Thyroid gland (tissue), 4 donors: ENCODE measurements at regions not wholly inside any gene's neighbourhood (a gene's known extent, or its start where the extent isn't known, plus 50 kb on each side); places are given as distances from the start of the nearest gene placed in this dataset.
"Not testable (repeated sequence)": the region's sequence is repeated elsewhere in the genome, so short reads cannot be mapped to it uniquely, and the experiment has no call there.

Experiments
- DNase-seq, 2 donors: peaks; one replicate each; pipeline ENCODE4 v3.0.0-alpha.2; 2019
- H3K27ac ChIP-seq, 3 donors: fragments of 200-600 bp; sonication (generic); 1 replicate in 2 of 3; 2 replicates in 1 of 3; pipeline ENCODE4 v1.5.1; 2016 to 2019; ENCODE audit warnings: mild to moderate bottlenecking in 1 of 3, moderate library complexity in 1 of 3
- H3K27me3 ChIP-seq: fragments of 200-600 bp; sonication (generic); one replicate; pipeline ENCODE4 v1.5.1; 2019
- H3K36me3 ChIP-seq, 2 donors: fragments of 200-600 bp; sonication (generic); one replicate each; pipeline ENCODE4 v1.5.1; 2016 to 2019
- H3K4me1 ChIP-seq, 2 donors: fragments of 200-600 bp; sonication (generic); one replicate each; pipeline ENCODE4 v1.5.1; 2017 to 2019
- H3K4me3 ChIP-seq, 3 donors: fragments of 200-600 bp; sonication (generic); replicated peaks in 1 of 3; 1 replicate in 2 of 3; 2 replicates in 1 of 3; pipeline ENCODE4 v1.5.1; 2016; ENCODE audit warnings: mild to moderate bottlenecking in 1 of 3
- H3K9me3 ChIP-seq: fragments of 200-600 bp; sonication (generic); one replicate; pipeline ENCODE4 v1.5.1; 2017
- POLR2A ChIP-seq, 2 donors: fragments of 450-650 bp; IDR thresholded peaks; one replicate each; pipeline ENCODE4 v1.6.1; 2017; ENCODE audit warnings: antibody characterized with exemption in 2 of 2, mild to moderate bottlenecking in 2 of 2, moderate library complexity in 1 of 2
- WGBS, 2 donors: methylation state at CpG; one replicate each; pipeline ENCODE4 v1.1.5; 2017; 5-methylcytosine and 5-hydroxymethylcytosine counted together
- intact Hi-C: fragments of 100-400 bp; cut with DNase I; formaldehyde crosslinking; loops from one replicate; pipeline ENCODE4 v1.15.1; 2023
- TF ChIP-seq, protein P1 (sequence below), 6 experiments: fragments of 200-600 bp in 3 of 6; fragments of 450-650 bp in 3 of 6; sonication (generic) in 3 of 6; IDR thresholded peaks; one replicate each; pipeline ENCODE4 v1.5.1; 2016 to 2019; ENCODE audit warnings: antibody characterized with exemption in 6 of 6, mild to moderate bottlenecking in 2 of 6, inconsistent platforms in 1 of 6, moderate library complexity in 1 of 6

DNA sequence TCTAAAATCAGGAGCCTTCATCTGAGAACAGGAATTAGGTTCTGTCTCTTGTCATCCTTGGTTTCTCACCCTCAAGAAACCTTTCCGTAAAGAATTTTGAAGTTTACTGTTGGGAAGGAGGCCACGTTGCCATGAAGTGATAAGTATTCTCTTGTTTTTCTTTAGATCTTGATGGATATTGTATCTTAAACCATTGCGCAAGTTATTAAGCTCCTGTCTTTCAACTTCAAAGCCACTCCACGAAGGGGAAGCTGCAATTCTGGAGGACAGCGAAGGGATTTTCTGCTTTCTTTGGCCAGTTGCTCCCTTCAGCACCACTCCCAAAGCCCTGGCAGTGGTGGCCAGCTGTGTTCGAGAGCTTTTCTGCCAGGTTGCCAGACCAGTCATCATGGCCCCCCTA is 198.1 kb upstream of the EXOC2 start:
- Histone ChIP-seq H3K27me3 (no peaks in the 10 kb centered on the region), H3K27ac (no peak overlapping the region), H3K9me3 (no peaks in the 10 kb centered on the region), H3K4me3 (no peak overlapping the region), H3K4me1 (no peaks in the 10 kb centered on the region), H3K36me3 (no peaks in the 10 kb centered on the region)
- no peak for DNase-seq
- intact Hi-C loops: no loop called here
- TF ChIP-seq POLR2A (IDR thresholded peaks at IDR 0.05): no peak
- TF ChIP-seq, protein P1, sequence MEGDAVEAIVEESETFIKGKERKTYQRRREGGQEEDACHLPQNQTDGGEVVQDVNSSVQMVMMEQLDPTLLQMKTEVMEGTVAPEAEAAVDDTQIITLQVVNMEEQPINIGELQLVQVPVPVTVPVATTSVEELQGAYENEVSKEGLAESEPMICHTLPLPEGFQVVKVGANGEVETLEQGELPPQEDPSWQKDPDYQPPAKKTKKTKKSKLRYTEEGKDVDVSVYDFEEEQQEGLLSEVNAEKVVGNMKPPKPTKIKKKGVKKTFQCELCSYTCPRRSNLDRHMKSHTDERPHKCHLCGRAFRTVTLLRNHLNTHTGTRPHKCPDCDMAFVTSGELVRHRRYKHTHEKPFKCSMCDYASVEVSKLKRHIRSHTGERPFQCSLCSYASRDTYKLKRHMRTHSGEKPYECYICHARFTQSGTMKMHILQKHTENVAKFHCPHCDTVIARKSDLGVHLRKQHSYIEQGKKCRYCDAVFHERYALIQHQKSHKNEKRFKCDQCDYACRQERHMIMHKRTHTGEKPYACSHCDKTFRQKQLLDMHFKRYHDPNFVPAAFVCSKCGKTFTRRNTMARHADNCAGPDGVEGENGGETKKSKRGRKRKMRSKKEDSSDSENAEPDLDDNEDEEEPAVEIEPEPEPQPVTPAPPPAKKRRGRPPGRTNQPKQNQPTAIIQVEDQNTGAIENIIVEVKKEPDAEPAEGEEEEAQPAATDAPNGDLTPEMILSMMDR (IDR thresholded peaks at IDR 0.05): no peak
- WGBS, 2 donors: 76 to 84% methylated on average over 6 of the region's 6 CpGs

DNA sequence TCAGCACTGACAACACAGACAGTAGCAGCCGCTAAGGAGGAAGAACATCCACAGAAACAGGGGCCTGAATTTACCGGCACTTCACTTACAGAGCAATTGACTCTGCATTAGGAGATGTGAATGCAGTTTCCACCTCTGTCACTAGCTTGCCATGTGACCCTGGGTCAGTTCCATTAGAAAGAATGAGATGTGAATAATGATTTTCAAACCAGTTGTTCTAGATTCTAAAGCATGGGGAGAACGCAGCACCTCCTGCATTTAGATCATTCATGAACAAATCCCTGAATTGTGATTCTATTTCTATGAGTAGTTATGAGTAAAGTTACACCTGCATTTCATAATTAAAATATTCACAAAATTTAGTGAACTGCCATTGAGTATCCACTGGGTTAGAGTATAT is 197.3 kb upstream of the EXOC2 start:
- H3K9me3 ChIP-seq: no peaks in the 10 kb centered on the region
- no peak overlapping the region for H3K27ac ChIP-seq
- TF ChIP-seq, protein P1 (IDR thresholded peaks at IDR 0.05): no peak
- no peak for TF ChIP-seq POLR2A (IDR thresholded peaks at IDR 0.05)
- H3K4me3 ChIP-seq: no peak overlapping the region
- H3K36me3 ChIP-seq: no peaks in the 10 kb centered on the region
- intact Hi-C loops: no loop called here
- no peaks in the 10 kb centered on the region for H3K27me3 ChIP-seq
- WGBS, 2 donors: 82 to 83% methylated on average over 3 of the region's 3 CpGs
- no peak for DNase-seq
- no peaks in the 10 kb centered on the region for H3K4me1 ChIP-seq

DNA sequence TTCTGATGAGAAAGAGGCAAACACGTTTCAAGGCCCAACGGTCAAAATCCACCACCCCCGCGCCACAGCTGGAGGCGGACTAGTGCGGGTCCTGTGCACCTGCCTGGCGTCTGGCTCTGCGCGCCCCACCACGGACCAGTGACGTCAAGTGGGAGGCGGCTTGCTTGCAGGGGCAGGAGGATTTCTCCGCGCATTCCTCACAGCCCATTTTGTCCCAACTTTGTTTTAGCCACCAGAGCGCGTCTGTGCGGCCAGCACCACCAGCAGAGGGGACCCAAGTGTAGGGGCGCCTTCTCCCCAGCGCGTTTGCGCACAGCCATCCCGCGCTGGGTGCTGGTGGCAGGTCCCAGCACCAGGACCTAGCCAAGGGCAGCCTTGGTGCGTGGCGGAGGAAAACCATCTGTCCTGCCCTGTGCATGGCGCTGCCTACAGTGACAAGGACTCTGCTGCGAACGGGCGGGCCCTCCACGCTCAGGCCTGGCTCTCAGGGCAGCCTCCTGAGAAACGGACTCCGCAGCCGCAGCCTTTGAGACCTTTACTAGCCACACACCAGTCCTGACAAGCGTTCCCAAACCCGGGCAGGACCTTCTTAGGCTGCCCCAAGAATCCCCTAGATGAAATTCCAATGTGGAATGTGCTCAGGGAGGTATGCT is 194.8 kb upstream of the EXOC2 start:
- no peak for DNase-seq
- intact Hi-C loops: no loop called here
- WGBS, 2 donors: 87 to 89% methylated on average over 29 to 31 of the region's 35 CpGs

DNA sequence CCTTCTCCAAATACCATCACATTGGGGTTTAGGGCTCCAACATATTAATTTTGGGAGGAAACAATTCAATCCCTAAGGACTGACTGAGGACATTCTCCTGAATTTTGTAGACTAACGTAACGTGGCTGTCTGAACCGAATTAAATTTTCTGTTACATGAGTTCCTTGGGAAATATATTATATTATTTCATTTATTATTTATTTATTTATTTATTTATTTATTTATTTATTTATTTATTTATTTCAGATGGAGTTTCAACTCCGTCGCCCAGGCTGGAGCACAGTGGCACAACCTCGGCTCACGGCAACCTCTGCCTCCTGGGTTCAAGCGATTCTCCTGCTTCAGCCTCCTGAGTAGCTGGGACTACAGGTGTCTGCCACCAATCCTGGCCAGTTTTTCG is 193.2 kb upstream of the EXOC2 start:
- H3K27me3 ChIP-seq, intact Hi-C loops, DNase-seq, H3K27ac ChIP-seq, H3K4me1 ChIP-seq, H3K36me3 ChIP-seq, H3K9me3 ChIP-seq, H3K4me3 ChIP-seq: not testable (repeated sequence)
- 90 to 95% methylated on average over 9 of the region's 9 CpGs for WGBS, 2 donors

More for the DNA sequence above, 194.8 kb upstream of the EXOC2 start:
- H3K27me3 ChIP-seq: no peaks in the 10 kb centered on the region
- H3K9me3 ChIP-seq: no peaks in the 10 kb centered on the region
- TF ChIP-seq, protein P1 (IDR thresholded peaks at IDR 0.05): no peak
- TF ChIP-seq POLR2A (IDR thresholded peaks at IDR 0.05): no peak
- no peak overlapping the region for H3K27ac ChIP-seq
- no peak overlapping the region for H3K4me3 ChIP-seq
- no peaks in the 10 kb centered on the region for H3K36me3 ChIP-seq
- H3K4me1 ChIP-seq: no peaks in the 10 kb centered on the region

DNA sequence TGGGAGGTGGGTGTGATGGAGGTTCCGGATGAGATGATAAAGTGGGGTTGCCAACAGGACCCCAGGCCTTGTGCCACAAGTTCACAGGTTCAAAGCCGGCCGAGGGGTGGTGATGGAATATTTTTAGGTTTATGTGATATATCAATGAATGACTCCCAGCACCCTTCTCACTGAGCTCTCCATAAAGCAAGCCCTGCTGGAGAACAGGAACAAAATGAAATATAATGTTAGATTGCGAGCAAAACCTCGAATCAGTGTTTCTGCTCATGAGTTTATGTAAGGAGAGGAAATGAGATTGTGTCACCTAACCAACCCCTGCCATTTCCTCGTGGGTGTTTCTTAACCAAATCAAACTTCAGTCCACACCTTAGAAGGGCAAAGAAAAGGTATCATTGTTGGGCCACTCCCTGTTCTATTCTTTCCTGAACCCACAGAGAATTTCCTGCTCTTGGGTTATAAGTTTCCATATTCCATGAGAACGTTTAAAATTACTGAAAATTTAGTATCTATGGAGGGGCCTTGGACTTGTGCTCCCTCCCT is 192.2 kb upstream of the EXOC2 start:
- Histone ChIP-seq H3K36me3 (no peaks in the 10 kb centered on the region), H3K4me1 (no peaks in the 10 kb centered on the region), H3K27me3 (no peaks in the 10 kb centered on the region), H3K27ac (no peak overlapping the region), H3K9me3 (no peaks in the 10 kb centered on the region), H3K4me3 (no peak overlapping the region)
- no peak for DNase-seq
- WGBS, 2 donors: 86 to 87% methylated on average over 7 of the region's 7 CpGs
- TF ChIP-seq, protein P1 (IDR thresholded peaks at IDR 0.05): no peak
- TF ChIP-seq POLR2A (IDR thresholded peaks at IDR 0.05): no peak
- intact Hi-C loops: no loop called here
